ENCODE measurements at regions not wholly inside any gene's neighbourhood (a gene's known extent, or its start where the extent isn't known, plus 50 kb on each side); places are given as distances from the start of the nearest gene placed in this dataset.

DNA sequence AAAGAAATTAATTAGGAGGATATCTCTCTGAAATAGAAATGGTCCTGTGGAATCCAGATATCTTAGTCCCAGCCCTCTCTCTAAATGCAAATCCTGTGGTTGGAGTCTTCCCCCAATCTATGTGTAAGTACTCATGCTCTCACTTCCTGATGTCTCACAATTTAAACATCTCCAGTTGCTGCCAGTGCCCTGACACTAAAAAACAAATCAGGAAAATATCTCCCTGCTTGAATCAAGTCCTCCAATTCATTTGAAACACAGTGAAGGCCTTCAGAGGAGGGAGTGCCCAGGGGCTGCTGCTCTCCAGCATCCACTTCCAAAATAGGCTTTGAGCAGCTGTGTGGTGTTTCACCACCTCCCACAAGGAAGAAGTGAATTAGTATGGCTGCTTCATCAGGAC lies 413.8 kb downstream of the RAD51AP2 start:
- no peak overlapping the region for H3K4me2 ChIP-seq (ENCODE audit: control insufficient read depth, insufficient read depth)
- no peak overlapping the region for H3K4me3 ChIP-seq
- TF ChIP-seq POU2F2 (IDR thresholded peaks at IDR 0.05; ENCODE audit: borderline replicate concordance, low read depth, low read length): peak; percentile 85; the same call in 2 of the 3 replicates
- TF ChIP-seq, protein P1, sequence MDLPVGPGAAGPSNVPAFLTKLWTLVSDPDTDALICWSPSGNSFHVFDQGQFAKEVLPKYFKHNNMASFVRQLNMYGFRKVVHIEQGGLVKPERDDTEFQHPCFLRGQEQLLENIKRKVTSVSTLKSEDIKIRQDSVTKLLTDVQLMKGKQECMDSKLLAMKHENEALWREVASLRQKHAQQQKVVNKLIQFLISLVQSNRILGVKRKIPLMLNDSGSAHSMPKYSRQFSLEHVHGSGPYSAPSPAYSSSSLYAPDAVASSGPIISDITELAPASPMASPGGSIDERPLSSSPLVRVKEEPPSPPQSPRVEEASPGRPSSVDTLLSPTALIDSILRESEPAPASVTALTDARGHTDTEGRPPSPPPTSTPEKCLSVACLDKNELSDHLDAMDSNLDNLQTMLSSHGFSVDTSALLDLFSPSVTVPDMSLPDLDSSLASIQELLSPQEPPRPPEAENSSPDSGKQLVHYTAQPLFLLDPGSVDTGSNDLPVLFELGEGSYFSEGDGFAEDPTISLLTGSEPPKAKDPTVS (IDR thresholded peaks at IDR 0.05; ENCODE audit: low read depth, low read length): no peak
- TF ChIP-seq RUNX3 (IDR thresholded peaks at IDR 0.05; ENCODE audit: low read length): peak; percentile 53
- H3K79me2 ChIP-seq (ENCODE audit: control insufficient read depth, insufficient read depth, low read length): no peaks in the 10 kb centered on the region
- ChIA-PET RAD21 (ENCODE audit: unreplicated experiment) (no interaction called here), POLR2A (no interaction called here), CTCF (no interaction called here), SMC1A (ENCODE audit: uncharacterized antibody, unreplicated experiment) (interaction anchor here (0.6 kb wide), 1 partner anchor 11 kb away, joined by 3 read pairs; no protein-coding TSS in a partner anchor)
- H4K20me1 ChIP-seq (ENCODE audit: control insufficient read depth, insufficient read depth): no peaks in the 10 kb centered on the region
- H3K4me1 ChIP-seq (ENCODE audit: control insufficient read depth, insufficient read depth, low read length): peaks cover 6% of the 10 kb centered on the region
- no peak for FAIRE-seq
- H3K27me3 ChIP-seq (replicated peaks in 1 of 2; ENCODE audit: control insufficient read depth in 2 of 2, insufficient read depth in 2 of 2, low read length in 1 of 2): no peaks in the 10 kb centered on the region
- H3K36me3 ChIP-seq (ENCODE audit: control insufficient read depth in 2 of 2, insufficient read depth in 2 of 2, low read length in 1 of 2): no peaks in the 10 kb centered on the region
- H3K27ac ChIP-seq (ENCODE audit: control insufficient read depth, insufficient read depth): no peak overlapping the region
- H2AFZ ChIP-seq (ENCODE audit: control insufficient read depth, low read depth, low read length): peak overlapping the region; percentile 34; the same call in 1 of the 2 replicates
- ATAC-seq: peak; percentile 55; the same call in 2 of the 3 replicates
- BruUV-seq (replicated peaks): no TSS peak
- H3K9me3 ChIP-seq (replicated peaks; ENCODE audit: control insufficient read depth, insufficient read depth, low read length): no peaks in the 10 kb centered on the region
- DNase-seq (ENCODE audit: low read depth, low spot score): no peak
- H3K9ac ChIP-seq (ENCODE audit: control insufficient read depth, insufficient read depth, low read length): no peak overlapping the region
- intact Hi-C loops (cut with micrococcal nuclease; ENCODE audit: unreplicated experiment) (no loop called here), in situ Hi-C loops (cut with MboI) (no loop called here)

DNA sequence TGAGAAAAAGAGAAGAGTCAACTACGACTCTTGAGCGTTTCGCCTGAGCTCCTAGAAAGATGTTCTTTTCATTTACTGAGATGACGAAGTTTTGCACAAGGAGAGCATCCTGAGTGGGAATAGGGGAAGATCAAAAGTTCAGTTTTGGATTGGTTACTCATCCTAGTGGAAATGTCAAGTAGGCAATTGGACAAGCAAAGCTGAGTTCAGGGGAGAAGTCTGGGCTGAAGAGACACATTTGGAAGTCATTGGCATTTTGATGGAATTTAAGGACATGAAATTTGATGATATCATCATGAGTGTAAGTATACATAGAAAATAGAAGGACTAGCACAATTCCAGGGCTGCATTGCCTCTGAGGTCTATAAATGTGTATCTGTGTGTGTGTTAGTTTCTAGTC lies 416.6 kb downstream of the RAD51AP2 start:
- H2AFZ ChIP-seq (ENCODE audit: control insufficient read depth, low read depth, low read length): no peak overlapping the region
- no peak for ATAC-seq
- no peak overlapping the region for H3K27ac ChIP-seq (ENCODE audit: control insufficient read depth, insufficient read depth)
- H3K79me2 ChIP-seq (ENCODE audit: control insufficient read depth, insufficient read depth, low read length): no peaks in the 10 kb centered on the region
- no peaks in the 10 kb centered on the region for H4K20me1 ChIP-seq (ENCODE audit: control insufficient read depth, insufficient read depth)
- in situ Hi-C loops (cut with MboI): no loop called here
- POLR2A ChIA-PET: no interaction called here
- no peaks in the 10 kb centered on the region for H3K27me3 ChIP-seq (replicated peaks in 1 of 2; ENCODE audit: control insufficient read depth in 2 of 2, insufficient read depth in 2 of 2, low read length in 1 of 2)
- FAIRE-seq: no peak
- H3K4me2 ChIP-seq (ENCODE audit: control insufficient read depth, insufficient read depth): no peak overlapping the region
- SMC1A ChIA-PET (ENCODE audit: uncharacterized antibody, unreplicated experiment): no interaction called here
- no TSS peak for BruUV-seq (replicated peaks)
- DNase-seq (ENCODE audit: low read depth, low spot score): no peak
- RAD21 ChIA-PET (ENCODE audit: unreplicated experiment): no interaction called here
- H3K9ac ChIP-seq (ENCODE audit: control insufficient read depth, insufficient read depth, low read length): no peak overlapping the region
- CTCF ChIA-PET: no interaction called here
- H3K36me3 ChIP-seq (ENCODE audit: control insufficient read depth in 2 of 2, insufficient read depth in 2 of 2, low read length in 1 of 2): no peaks in the 10 kb centered on the region
- intact Hi-C loops (cut with micrococcal nuclease; ENCODE audit: unreplicated experiment): no loop called here
- no peaks in the 10 kb centered on the region for H3K9me3 ChIP-seq (replicated peaks; ENCODE audit: control insufficient read depth, insufficient read depth, low read length)
- H3K4me1 ChIP-seq (ENCODE audit: control insufficient read depth, insufficient read depth, low read length): peaks cover 6% of the 10 kb centered on the region
- WGBS (ENCODE audit: insufficient coverage, insufficient replicate concordance, low lambda C conversion rate, missing lambda C conversion rate): 43% methylated on average over 4 of the region's 4 CpGs
- no peak overlapping the region for H3K4me3 ChIP-seq
- TF ChIP-seq, protein P2, sequence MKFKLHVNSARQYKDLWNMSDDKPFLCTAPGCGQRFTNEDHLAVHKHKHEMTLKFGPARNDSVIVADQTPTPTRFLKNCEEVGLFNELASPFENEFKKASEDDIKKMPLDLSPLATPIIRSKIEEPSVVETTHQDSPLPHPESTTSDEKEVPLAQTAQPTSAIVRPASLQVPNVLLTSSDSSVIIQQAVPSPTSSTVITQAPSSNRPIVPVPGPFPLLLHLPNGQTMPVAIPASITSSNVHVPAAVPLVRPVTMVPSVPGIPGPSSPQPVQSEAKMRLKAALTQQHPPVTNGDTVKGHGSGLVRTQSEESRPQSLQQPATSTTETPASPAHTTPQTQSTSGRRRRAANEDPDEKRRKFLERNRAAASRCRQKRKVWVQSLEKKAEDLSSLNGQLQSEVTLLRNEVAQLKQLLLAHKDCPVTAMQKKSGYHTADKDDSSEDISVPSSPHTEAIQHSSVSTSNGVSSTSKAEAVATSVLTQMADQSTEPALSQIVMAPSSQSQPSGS (IDR thresholded peaks at IDR 0.05; ENCODE audit: low read length): no peak
- TF ChIP-seq BRCA1 (IDR thresholded peaks at IDR 0.05; ENCODE audit: low read depth, low read length): no peak
- TF ChIP-seq, protein P3, sequence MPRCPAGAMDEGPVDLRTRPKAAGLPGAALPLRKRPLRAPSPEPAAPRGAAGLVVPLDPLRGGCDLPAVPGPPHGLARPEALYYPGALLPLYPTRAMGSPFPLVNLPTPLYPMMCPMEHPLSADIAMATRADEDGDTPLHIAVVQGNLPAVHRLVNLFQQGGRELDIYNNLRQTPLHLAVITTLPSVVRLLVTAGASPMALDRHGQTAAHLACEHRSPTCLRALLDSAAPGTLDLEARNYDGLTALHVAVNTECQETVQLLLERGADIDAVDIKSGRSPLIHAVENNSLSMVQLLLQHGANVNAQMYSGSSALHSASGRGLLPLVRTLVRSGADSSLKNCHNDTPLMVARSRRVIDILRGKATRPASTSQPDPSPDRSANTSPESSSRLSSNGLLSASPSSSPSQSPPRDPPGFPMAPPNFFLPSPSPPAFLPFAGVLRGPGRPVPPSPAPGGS (IDR thresholded peaks at IDR 0.05; ENCODE audit: borderline replicate concordance, insufficient read depth, low read depth, low read length, poor library complexity, severe bottlenecking): no peak
- no peak for TF ChIP-seq EZH2 (IDR thresholded peaks at IDR 0.05; ENCODE audit: borderline replicate concordance, control insufficient read depth, low read depth, low read length)
- TF ChIP-seq POU2F2 (IDR thresholded peaks at IDR 0.05; ENCODE audit: borderline replicate concordance, low read depth, low read length): no peak
- TF ChIP-seq CEBPB (IDR thresholded peaks at IDR 0.05; ENCODE audit: borderline replicate concordance in 1 of 2, low read depth in 2 of 2, low read length in 2 of 2): no peak
- TF ChIP-seq SIX5 (IDR thresholded peaks at IDR 0.05; ENCODE audit: low read depth, low read length, severe bottlenecking): no peak
